ENCODE measurements at regions not wholly inside any gene's neighbourhood (a gene's known extent, or its start where the extent isn't known, plus 50 kb on each side); places are given as distances from the start of the nearest gene placed in this dataset.

GRCh38 chr1:54497338-54497737, 50.7 kb upstream of the ACOT11 start:
- no peak for DNase-seq (ENCODE audit: low spot score)

DNA sequence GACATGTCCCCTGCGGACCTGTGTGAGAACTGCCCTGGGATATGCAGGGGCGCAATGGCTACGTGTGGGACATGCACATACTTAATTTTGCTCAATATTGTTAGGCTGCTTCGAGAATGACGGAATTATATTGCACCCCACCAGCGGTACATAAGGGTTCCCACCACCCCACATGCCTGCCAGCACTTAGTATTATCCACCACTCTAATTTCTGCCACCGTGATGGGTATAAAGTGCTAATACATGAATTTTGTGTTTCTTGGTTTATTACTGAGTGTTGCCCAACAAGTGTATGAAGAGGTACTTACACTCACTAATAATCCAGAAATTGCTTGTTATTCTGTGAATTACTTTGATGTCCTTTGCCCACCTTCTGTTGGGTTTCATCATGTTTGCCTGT, 52.1 kb upstream of the ACOT11 start:
- DNase-seq (ENCODE audit: low spot score): no peak

DNA sequence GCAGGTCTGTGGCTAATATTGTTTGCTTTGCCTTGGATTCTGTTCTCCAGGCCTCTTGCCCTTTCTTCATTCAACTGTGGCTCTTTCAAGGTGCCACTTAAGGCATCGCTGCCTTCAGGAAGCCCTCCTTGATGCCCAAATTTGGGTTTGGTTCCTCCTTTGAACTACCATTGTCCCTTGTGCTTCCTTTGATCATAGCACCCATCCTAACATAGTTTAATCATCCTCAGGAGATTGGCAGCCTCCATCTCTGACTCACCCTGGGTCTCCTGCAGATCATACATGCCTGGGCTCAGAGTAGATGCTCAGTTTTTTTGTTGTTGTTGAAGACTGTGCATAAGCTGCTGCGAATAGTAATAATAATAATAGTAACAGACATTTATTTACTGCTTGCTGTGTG, 54.4 kb upstream of the ACOT11 start:
- no peak for DNase-seq (ENCODE audit: low spot score)

GRCh38 chr1:54490361-54491248, 57.4 kb upstream of the ACOT11 start:
- peak; percentile 76 for DNase-seq (ENCODE audit: low spot score)

GRCh38 chr1:54489627-54490250, 58.3 kb upstream of the ACOT11 start:
- DNase-seq (ENCODE audit: low spot score): no peak

DNA sequence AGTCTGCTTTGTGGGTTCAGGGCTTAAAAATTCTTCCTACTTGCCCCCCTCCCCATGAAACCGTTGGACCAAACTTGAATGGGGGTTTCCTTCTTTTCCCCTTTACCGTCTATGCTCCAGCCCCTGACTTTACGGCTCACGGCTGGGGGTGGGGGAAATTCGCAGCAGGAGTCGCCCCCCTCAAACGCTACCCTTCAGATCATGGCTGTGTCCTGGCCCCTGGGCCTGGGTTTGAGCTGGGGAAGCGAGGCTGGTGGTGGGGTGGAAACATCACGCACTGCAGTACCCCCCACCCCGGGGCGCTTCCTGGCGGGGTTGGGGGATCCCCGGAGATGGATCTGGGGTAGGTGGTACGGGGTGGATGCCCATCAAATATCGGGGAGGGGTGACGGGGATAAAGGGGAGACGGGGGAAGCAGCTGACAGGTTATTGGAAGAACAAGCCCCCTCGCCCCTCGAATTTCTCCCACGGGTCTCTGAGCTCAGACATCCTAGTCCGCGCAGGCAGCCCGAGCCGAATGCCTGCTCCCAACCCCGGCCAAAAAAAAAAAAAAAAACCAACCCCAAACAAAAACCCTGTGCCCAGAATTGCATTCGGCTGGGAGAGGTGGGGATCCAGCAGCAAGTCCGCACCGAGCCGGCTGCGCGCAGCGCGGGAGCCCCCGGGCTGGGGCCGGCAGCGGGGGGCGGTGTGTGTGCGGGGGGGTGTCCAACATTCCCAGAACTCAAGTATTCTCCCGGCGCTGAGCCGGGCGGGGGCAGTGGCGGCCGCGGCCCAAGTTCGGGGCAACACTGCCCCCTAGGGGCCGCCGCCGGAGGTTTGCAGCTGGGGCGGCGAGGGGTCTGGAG, 59.0 kb upstream of the ACOT11 start:
- DNase-seq (ENCODE audit: low spot score): peak; percentile 94

GRCh38 chr1:54488065-54488750, 59.8 kb upstream of the ACOT11 start:
- DNase-seq (ENCODE audit: low spot score): peak; percentile 97

DNA sequence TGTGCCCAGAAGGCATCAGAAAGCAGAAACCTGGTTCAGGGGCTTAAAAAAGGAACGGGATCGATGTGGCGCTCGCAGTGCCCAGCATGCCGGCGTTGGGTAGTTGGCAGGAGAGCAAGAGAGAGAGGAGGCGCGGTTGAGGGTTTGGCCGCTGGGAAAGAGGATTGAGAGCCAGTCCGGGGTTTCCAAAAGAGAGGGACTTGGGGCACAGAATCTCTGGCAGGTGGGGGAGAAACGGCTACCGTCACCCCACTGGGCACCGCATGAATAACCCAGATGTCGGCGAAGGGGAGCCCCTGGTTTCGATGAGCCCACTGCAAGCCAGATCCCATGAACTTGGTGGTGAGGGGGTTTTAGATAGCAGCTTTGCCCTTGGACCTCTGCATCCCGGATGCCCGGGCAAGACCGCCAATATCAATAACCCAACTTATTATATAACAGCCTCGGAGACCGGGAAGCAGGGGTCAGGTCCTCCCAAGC, 60.4 kb upstream of the ACOT11 start:
- peak; percentile 67 for DNase-seq (ENCODE audit: low spot score)

- no peak for DNase-seq (ENCODE audit: low spot score)
These were observed 61.1 kb upstream of the ACOT11 start for GRCh38 chr1:54486907-54487306.

- no peak for DNase-seq (ENCODE audit: low spot score)
These were observed 62.6 kb upstream of the ACOT11 start for GRCh38 chr1:54485416-54485815.

DNA sequence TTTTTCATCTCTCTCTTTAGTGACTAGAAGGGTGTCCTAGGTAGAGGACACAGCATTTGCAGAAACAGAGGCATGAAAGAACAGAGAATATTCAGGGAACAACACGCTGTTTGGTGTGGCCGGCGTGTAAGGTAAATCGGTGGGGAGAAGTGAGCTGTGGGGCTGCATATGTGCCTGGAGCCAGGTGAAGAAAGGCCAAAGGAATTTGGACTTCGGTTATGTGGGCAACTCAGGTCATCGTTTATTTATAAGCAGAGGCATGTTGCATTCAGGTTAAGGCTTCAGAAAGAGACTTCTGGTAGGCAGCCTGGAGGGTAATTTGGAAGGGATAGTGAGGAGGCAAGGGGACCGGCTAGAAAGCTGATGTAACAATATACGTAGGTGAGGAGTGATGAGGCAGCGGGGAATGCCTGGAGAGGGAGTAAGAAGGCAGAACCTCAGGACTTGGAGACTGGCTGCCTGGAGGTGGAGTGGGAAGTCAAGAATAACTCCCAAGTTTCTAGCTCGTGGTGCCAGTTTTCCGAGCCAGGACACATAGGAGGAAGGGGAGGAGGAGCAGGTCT, 64.1 kb upstream of the ACOT11 start:
- DNase-seq (ENCODE audit: low spot score): no peak

- no peak for DNase-seq (ENCODE audit: low spot score)
These were observed 66.7 kb upstream of the ACOT11 start for GRCh38 chr1:54481201-54481884.

GRCh38 chr1:54480525-54480848, 67.5 kb upstream of the ACOT11 start:
- no peak for DNase-seq (ENCODE audit: low spot score)

GRCh38 chr1:54479841-54480524, 68.0 kb upstream of the ACOT11 start:
- DNase-seq (ENCODE audit: low spot score): no peak

DNA sequence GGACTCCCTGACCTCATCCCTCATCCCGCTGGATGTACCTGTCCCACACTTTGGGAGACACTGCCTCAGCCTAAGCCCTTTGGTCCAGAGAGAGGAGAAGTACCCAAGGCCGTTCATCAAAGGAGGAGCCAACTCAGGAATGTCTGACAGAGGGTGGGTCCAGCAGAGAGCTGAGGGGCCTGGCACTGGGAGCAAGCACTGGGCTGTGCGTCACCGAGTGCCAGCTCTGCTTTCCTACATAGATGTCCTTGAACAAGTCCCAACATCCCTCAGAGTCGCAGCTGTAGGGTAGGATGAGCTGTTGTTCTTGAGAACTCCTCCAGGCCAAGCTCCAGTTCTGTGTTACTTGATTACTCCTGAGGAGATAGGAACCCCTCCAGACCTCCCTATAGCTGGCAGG, 68.8 kb upstream of the ACOT11 start:
- DNase-seq (ENCODE audit: low spot score): no peak

- DNase-seq (ENCODE audit: low spot score): no peak
These were observed 70.9 kb upstream of the ACOT11 start for GRCh38 chr1:54477153-54477561.

- no peak for DNase-seq (ENCODE audit: low spot score)
These were observed 70.4 kb upstream of the SSBP3 start for GRCh38 chr1:54476530-54477109.

DNA sequence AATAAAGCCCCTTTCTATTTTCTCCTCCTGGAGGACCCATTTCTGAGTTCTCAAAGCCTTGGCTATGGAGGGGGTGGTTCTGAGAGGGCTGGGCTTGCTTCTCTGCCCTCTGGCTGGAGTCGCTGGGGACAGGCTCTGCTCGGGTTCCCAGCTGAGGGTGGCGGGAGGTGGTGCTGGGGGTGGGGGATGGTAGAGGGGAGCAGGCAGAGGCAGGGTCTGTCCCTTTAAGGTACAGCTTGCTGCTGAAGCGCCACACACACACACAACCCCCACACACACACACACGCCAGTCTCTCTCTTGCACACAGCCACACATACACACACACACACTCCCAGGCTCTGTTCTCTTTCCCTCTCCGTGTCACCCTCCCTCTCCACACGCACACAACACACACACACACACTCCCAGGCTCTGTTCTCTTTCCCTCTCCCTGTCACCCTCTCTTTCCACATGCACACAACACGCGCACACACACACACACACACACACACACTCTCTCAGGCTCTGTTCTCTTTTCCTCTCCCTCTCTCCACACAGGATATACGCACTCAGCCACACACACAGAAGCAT, 69.8 kb upstream of the SSBP3 start:
- no peak for DNase-seq (ENCODE audit: low spot score)

DNA sequence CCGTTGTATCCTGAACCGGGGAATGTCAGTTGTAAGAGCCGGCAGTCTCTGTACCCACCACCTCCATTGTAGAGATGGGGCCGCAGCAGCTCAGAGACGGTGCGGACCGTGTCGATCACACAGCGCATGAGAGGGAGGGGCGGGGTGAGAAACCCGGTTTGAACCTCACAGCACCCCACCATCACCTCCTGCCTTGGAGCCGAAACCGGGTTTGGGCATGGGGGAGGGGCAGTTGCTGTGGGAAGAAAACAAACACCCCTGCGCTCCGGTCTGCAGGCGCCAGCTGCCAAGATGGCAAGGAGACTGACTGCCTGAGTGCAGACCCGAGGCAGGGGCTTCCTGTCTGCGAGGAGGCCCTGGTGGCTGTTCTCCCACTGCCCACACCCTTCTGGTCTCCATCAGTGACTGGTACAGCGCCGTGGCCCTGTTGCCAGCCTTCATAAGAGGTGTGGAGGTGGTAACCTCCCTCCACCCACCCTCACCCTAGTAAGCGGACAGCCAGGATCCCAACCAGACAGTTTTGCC, 69.2 kb upstream of the SSBP3 start:
- no peak for DNase-seq (ENCODE audit: low spot score)

All from ecto neural progenitor cell (in vitro differentiated cells).